Gastroesophageal sphincter (tissue), 4 donors: ENCODE measurements at regions not wholly inside any gene's neighbourhood (a gene's known extent, or its start where the extent isn't known, plus 50 kb on each side); places are given as distances from the start of the nearest gene placed in this dataset.

Experiments
- ATAC-seq: fragments of 150-250 bp; one replicate; pipeline ENCODE4 v1.9.1; 2016; ENCODE audit warnings: mild to moderate bottlenecking, moderate library complexity
- H3K27ac ChIP-seq, 4 donors: fragments of 200-600 bp; sonication (generic) in 3 of 4; 1 replicate in 3 of 4; 2 replicates in 1 of 4; pipeline ENCODE4 v1.5.1; 2016 to 2019
- H3K27me3 ChIP-seq: fragments of 200-600 bp; sonication (generic); one replicate; pipeline ENCODE4 v1.5.1; 2019
- H3K36me3 ChIP-seq, 2 donors: fragments of 200-600 bp; sonication (generic); one replicate each; pipeline ENCODE4 v1.5.1; 2019; ENCODE audit warnings: control low read depth in 1 of 2
- H3K4me1 ChIP-seq, 3 donors: fragments of 200-600 bp; sonication (generic); 1 replicate in 2 of 3; 2 replicates in 1 of 3; pipeline ENCODE4 v1.5.1; 2016 to 2019; ENCODE audit warnings: control low read depth in 2 of 3
- H3K4me3 ChIP-seq, 2 donors: fragments of 200-600 bp; sonication (generic); one replicate each; pipeline ENCODE4 v1.5.1; 2019; ENCODE audit warnings: mild to moderate bottlenecking in 1 of 2, moderate library complexity in 1 of 2
- H3K9me3 ChIP-seq, 3 donors: fragments of 200-600 bp; sonication (generic); one replicate each; pipeline ENCODE4 v1.5.1; 2017 to 2019; ENCODE audit warnings: control low read depth in 2 of 3
- CTCF ChIP-seq, 4 experiments: fragments of 200-600 bp in 2 of 4; fragments of 450-650 bp in 2 of 4; sonication (generic) in 1 of 4; IDR thresholded peaks; one replicate each; pipeline ENCODE4 v1.5.1; 2017 to 2019; ENCODE audit warnings: antibody characterized with exemption in 4 of 4, mild to moderate bottlenecking in 2 of 4, moderate library complexity in 2 of 4
- EP300 ChIP-seq: sonication (generic); formaldehyde crosslinking; IDR thresholded peaks from one replicate; pipeline ENCODE4 v1.6.1; 2017; ENCODE audit warnings: antibody characterized with exemption, mild to moderate bottlenecking
- POLR2A ChIP-seq, 2 donors: fragments of 450-650 bp; IDR thresholded peaks; one replicate each; pipeline ENCODE4 v1.6.1; 2017; ENCODE audit warnings: antibody characterized with exemption in 2 of 2, mild to moderate bottlenecking in 2 of 2, moderate library complexity in 1 of 2
- POLR2AphosphoS5 ChIP-seq: sonication (generic); formaldehyde crosslinking; IDR thresholded peaks from one replicate; pipeline ENCODE4 v1.6.1; 2017; ENCODE audit warnings: antibody characterized with exemption
- WGBS, 2 donors: methylation state at CpG; one replicate each; pipeline ENCODE4 v1.1.5; 2018; ENCODE audit warnings: low coverage in 1 of 2; 5-methylcytosine and 5-hydroxymethylcytosine counted together

GRCh38 chr10:54854389-54854788, 53.4 kb upstream of the PCDH15 start:
- no peaks in the 10 kb centered on the region for H3K36me3 ChIP-seq
- H3K27ac ChIP-seq: no peak overlapping the region
- no peaks in the 10 kb centered on the region for H3K9me3 ChIP-seq
- no peak overlapping the region for H3K4me3 ChIP-seq
- 80 to 91% methylated on average over 1 to 2 of the region's 3 CpGs for WGBS, 2 donors
- no peaks in the 10 kb centered on the region for H3K4me1 ChIP-seq
- TF ChIP-seq CTCF (IDR thresholded peaks at IDR 0.05) (no peak), EP300 (no peak), POLR2A (IDR thresholded peaks at IDR 0.05) (no peak), POLR2AphosphoS5 (no peak)
- ATAC-seq: no peak
- no peaks in the 10 kb centered on the region for H3K27me3 ChIP-seq

- H3K9me3 ChIP-seq: no peaks in the 10 kb centered on the region
- TF ChIP-seq CTCF (IDR thresholded peaks at IDR 0.05) (no peak), POLR2AphosphoS5 (no peak), POLR2A (IDR thresholded peaks at IDR 0.05) (no peak), EP300 (no peak)
- no peaks in the 10 kb centered on the region for H3K4me1 ChIP-seq
- no peak overlapping the region for H3K27ac ChIP-seq
- H3K27me3 ChIP-seq: no peaks in the 10 kb centered on the region
- 90 to 100% methylated on average over 1 to 2 of the region's 6 CpGs for WGBS, 2 donors
- H3K4me3 ChIP-seq: no peak overlapping the region
- H3K36me3 ChIP-seq: no peaks in the 10 kb centered on the region
- no peak for ATAC-seq
Observed at GRCh38 chr10:54853883-54854282, 52.9 kb upstream of the PCDH15 start.
